ENCODE measurements at regions not wholly inside any gene's neighbourhood (a gene's known extent, or its start where the extent isn't known, plus 50 kb on each side); places are given as distances from the start of the nearest gene placed in this dataset.

GRCh38 chr11:70525006-70525405 lies 126.7 kb downstream of the CTTN start:
- no peak for TF ChIP-seq CTCF (IDR thresholded peaks at IDR 0.05)
- TF ChIP-seq POLR2A (IDR thresholded peaks at IDR 0.05) = no peak

Measured in ovary (tissue), 3 donors.